Activated CD8-positive, alpha-beta memory T cell treated with anti-CD3 and anti-CD28 coated beads, Interleukin-2, amount 50 U/mL, for 4 hours (primary cell): ENCODE measurements at regions not wholly inside any gene's neighbourhood (a gene's known extent, or its start where the extent isn't known, plus 50 kb on each side); places are given as distances from the start of the nearest gene placed in this dataset.

Experiments
- DNase-seq: peaks from one replicate; pipeline ENCODE4 v3.0.0-alpha.2; 2020

DNA sequence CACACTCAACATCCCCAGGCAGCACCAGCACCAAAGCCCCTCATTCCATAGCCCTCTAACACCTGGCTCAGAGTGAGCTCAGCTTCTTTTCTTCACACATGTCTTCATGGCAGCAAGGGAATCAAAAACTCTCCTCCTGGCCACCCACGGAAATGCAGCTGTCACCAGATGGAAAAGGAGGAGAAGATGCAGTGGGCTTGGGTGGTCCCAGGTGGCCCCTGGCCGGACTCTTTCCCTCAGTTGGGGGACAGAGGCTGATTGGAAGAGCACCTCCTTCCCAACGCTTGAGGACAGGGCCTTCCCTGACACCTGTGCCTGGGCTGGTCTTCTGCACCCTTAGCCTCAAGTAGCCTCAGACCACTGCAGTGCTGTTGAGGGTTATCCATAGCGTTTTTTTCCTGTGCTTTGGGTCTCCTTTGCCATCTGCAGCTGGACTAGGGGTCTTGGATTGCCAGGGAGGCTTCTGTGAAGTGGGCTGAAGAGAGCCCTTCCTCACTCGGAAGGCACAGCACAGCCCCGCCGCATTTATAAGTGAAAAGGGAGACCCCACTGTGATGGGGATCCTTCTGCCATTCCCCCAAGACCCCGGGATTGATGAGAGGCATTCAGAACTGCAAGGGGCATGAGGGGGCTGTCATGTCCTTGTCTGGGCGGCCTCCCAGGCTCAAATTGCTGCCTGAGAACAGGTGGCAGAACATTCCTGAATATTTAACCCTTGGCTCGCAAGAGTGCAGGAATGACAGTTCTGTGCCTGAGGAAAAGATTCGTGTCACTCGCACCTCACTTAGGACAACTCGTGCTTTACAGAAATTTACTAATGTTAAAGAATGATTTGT lies 200.0 kb downstream of the AUH start:
- no peak for DNase-seq

DNA sequence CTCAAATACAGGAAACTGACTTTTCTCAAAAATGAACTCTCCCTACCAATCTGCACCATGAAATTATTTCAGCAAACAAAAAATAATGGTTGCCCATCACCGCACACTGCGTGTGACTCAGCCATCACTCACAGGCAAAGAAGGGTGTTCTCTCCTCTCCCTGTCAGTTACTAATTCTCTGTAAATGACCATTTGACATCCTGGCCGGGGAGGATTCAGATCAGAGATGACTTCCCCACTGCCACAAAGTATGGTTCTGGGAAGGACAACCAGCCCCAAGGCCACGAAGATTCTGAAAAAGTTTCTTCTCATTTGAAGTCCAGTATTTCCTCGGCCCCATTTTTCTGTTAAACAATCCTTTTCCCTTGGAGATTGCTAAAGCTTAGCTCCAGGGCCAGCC lies 199.4 kb downstream of the AUH start:
- no peak for DNase-seq

DNA sequence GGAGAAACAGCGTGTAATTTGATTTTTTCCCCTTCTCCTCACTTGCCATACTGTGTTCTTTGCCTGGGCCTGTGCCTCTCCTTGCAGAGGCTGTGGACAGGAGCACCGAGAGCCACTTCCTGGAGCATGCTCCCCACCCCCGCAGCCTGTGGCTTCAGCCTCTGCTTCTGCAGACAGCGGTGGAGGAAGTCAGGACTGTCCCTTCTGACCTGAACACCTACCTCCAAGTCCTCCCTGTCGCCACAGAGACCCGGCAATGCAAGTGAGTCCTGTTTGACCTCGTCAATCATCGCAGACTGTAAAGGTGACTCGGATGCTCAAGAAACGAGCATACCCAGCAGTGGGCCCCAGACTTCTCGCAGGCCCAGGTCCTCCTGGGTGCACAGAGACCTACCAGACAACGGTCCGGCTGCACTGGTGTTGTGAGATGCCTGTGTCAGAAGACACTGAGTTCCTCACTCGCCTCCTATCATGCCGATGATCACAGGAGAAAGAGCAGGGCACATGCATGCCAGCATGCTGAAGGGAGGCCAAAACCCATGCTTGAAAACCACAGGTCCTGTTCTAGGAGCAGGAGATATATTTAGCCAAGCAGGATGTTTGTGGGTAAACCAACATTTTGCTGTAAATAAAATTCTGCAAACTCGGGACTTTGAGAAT lies 198.8 kb downstream of the AUH start:
- no peak for DNase-seq

DNA sequence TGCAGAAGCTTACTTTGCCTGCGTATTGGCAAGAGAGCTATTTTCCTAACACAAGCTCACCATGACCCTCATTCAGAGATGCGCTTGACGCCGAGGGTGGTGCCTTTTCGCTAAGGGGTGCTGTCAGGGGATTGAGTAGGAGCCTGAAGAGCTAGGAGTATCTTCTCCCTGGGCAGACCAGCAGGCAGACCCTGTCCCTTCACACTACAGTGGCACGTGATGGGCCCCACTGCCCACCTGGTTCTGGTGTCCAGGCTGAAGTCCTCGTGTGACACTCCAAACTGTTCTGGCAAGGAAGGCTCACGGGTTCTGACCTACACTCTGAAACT lies 198.3 kb downstream of the AUH start:
- DNase-seq = no peak

DNA sequence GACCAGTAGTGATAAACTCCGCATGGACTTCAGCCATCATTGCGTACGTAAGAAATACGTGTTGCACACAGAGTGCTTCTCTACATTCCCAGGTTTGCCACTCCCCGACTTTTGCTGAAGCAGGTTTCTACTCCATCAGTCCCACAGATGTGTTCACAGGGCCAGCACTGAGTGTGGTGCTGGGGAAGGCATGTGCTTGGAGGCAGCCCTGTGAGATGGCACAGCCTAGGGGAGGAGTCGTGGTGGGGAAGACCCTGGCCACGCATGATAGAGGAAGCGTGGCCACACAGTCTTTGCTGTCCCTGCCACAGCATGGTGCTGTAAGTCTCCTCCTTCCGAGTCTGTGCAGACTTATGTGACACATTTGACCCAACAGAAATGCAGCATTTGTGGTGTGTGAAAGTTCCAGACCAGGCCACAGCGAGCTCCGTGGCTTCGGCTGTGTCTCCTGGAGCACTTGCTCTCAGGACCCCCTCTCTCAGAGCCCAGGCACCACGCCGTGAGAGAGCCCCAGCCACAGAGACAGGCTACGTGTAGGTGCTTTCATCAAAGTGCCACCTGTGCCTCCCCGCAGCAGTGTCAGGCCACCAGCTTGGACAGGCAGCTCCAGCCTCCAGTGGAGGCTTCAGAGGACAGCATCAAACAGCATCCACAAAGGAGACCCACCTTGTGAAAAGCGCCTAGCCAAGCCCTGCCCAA lies 197.8 kb downstream of the AUH start:
- DNase-seq = no peak
